NCI-H2029 treated with DMSO at 0.1 percent for 48 hours (cell line): ENCODE measurements at regions not wholly inside any gene's neighbourhood (a gene's known extent, or its start where the extent isn't known, plus 50 kb on each side); places are given as distances from the start of the nearest gene placed in this dataset.
A peak's percentile ranks its signal among the peaks of the same experiment; 100 is the strongest.

ENCODE experiments used
- DNase-seq: peaks from one replicate; lab custom pipeline; 2025; lab: John Stamatoyannopoulos, UW

GRCh38 chr12:13503094-13503835 is 306.7 kb downstream of the EMP1 start:
- DNase-seq: no peak

- no peak for DNase-seq
Observed at GRCh38 chr12:13499008-13499407, 302.5 kb downstream of the EMP1 start.

GRCh38 chr12:13496111-13496510 is 299.6 kb downstream of the EMP1 start:
- DNase-seq: no peak

DNA sequence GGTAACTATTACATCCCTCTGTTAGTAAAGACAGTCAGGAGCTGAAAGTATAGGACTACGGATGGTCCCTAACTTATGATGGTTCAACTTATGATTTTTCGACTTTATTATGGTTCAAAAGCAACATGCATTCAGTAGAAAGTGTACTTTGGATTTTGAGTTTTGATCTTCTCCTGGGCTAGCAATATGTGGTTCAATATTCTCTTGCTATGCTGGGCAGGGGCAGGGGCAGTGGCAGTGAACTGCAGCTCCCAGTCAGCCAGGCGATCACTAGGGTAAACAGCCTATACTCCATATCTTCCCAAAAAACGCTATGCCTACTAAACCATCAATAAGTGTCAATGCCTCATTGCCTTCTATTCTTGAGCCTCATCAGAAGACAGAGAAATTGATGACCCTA is 292.7 kb downstream of the EMP1 start:
- DNase-seq: no peak

DNA sequence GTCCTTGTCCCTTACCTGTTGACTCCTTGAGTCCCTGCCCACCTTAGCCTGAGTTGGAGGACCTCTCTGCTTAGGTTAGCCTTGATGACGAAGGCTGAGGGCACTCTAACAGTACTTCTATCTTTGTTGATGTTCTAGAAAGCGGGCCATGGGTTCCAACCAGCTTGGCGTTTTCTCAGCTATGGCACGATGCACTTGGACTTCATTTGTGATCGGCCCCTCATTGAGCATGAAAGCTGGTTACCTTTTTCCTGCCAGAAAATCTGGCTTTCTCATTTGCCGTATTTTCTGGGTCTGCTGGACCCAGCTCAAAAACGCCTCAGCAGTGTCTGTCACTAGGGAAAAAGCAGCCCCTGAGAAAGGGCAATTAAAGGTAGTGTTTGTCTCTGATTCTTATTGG is 290.8 kb downstream of the EMP1 start:
- DNase-seq: no peak

GRCh38 chr12:13486794-13487193 is 290.3 kb downstream of the EMP1 start:
- no peak for DNase-seq

DNA sequence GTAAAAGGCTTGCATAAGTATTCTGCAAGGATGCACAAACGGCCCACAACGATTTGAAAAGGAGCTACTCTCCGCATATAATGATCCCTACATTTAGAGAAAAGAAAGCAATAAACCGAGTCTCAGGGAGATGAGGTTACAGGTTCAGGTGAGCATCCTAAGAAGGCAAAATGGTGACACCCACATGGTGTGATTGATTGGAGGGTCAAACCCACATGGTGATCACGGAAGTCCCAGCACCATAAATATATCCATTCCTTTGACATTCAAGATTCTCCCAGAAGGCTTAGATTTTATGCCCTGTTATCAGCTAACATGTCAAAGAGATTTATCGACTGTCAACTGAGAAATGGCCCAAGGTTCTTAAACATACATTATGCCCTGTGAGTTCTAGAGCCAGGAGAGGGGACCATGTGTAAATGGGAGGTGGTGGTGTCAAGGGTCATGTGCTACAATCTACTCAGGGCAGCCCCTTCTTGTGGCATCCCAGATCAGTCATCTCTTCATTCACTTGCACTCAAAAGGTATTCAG is 282.2 kb downstream of the EMP1 start:
- no peak for DNase-seq

- no peak for DNase-seq
Observed at GRCh38 chr12:13474381-13474780, 277.9 kb downstream of the EMP1 start.

GRCh38 chr12:13472690-13473089 is 276.2 kb downstream of the EMP1 start:
- no peak for DNase-seq

- DNase-seq: no peak
Observed at GRCh38 chr12:13471471-13471870, 274.9 kb downstream of the EMP1 start.

DNA sequence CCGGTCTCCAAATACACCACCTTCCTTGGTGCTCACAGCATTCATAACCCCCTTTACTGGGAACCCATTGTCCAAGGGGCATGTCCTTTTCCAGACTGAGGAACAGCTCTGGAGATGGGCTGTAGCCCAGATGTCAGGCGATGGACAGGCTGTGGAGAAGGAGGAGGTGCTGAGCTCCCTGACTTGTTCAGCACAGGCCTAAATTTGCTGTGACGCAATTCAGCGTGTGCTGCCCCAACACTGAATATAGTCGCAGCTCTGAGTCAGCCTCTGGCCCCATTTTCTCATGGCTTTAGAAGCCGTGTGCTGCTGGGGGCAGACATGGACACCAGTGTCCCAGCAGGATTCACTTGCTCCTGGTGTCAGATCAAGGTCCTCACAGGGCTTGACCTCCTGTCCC is 269.1 kb downstream of the EMP1 start:
- DNase-seq: no peak

DNA sequence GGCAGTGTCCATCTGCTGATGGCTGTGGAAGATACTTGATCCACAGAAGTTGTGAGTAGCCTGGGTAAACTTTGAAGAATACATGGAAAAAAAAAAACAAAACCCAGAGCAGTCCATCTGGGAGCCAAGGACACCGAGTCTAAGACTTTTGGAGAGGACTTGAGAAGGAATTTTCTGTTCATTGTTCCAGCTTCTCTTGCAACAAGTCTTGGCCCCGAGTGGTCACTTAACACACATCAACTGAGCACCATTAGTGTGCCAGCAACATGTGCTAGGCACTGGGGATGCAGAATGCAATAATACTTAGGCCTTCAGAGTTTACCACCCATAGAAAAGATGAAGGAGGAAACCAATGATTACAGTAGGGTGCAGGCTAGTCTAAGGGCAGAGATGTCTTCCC is 266.7 kb downstream of the EMP1 start:
- DNase-seq: no peak

GRCh38 chr12:13462450-13462849 is 265.9 kb downstream of the EMP1 start:
- no peak for DNase-seq

DNA sequence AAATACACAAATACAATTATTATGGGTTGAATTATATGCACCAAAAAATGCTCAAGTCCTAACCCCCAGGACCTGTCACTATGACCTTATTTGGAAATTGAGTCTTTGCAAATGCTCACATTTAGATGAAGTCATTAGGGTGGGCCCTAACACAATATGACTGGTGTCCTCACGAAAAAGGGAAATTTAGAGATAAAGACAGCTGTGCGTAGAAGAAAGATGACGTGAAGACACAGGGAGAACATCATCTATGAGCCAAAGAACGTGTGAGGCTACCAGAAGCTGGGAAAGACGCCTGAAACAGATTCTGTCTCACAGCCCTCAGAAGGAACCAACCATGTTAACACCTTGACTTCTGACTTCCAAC is 259.2 kb downstream of the EMP1 start:
- DNase-seq: no peak

- DNase-seq: peak; percentile 29
Observed at GRCh38 chr12:13454991-13455777, 258.7 kb downstream of the EMP1 start.

DNA sequence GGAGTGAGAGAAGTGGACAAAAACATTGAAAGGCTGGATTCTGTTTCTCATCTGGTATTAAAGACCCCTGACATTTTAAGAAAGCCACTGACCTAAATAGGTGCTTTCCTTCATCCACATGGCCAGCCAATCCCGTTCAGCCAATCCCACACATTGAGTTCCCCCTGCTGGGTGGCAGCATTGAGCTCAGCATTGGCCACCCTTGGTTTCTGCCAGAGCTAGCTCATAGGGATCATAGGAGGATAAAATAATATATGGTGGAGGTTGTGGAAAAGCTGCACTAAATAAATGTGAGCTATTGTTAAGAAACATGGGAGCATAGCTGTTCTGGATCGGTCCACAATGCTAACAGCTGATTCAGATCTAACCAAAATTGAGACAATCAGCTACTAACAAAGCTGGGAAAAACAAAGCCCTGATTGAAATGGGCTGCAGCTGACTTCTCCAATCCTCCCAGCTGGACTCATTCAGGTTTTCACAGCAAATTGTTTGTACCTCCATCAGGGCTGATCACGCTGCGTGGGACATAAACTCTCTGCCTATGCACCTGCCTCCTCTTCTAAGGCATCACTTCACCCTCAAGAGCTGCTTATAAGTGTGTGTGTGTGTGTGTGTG is 256.5 kb downstream of the EMP1 start:
- DNase-seq: no peak

DNA sequence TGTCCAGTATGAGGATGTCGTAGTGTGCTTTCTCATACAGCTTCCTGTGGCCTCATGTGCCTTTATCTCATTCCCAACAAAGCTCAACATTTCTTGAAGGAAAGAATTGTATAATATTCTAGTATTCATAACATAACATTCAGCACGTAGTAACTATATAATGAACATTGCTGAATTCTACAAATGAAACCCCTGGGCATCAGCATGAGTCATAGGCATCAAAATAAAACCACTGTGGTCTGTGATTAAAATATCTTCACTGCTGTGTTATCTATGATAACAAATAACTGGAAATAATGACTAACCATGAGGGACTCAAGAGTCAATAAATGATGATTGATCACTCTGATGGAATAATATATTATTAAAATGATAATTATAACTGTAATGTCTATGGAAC is 255.2 kb downstream of the EMP1 start:
- no peak for DNase-seq

GRCh38 chr12:13450231-13451080 is 253.9 kb downstream of the EMP1 start:
- DNase-seq: no peak

- DNase-seq: no peak
Observed at GRCh38 chr12:13444076-13444475, 247.6 kb downstream of the EMP1 start.

DNA sequence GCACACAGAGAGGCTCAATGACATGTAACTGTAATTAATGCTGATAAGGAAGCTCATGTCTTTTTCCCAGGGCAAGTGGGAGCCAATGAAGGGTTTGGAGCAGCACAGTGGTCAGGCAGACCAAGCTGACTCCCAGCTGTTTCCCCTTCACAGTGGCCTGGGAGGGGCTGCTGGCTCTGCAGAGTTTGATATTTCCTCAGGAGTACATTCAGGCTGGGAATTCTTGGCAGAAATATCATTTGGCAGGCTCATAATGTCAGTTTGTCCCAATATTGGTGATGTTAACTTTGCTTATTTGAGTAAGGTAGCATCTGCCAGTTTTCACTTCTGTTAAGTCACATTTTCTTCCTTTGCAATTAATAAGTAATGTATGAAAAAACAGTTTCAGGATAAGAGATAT is 247.0 kb downstream of the EMP1 start:
- no peak for DNase-seq

DNA sequence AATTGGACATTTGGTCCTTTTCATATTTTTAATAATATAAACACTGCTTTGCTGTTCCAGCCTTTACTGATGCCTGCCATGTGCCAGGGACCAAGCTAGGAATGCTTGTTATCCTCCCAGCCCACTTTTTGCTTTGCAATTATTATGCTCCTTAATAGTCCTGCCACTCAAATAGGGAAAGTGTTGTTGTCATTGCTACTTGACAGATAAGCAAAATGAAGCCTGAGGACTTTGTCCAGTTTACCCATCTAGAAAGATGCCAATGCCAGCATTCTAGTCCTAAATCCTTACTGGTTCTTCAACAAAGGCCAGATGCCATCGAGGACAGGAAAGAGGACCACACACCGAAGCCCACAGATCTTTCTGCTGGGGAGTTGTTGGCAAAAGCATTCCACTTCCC is 246.5 kb downstream of the EMP1 start:
- DNase-seq: no peak

- DNase-seq: no peak
Observed at GRCh38 chr12:13442457-13442856, 245.9 kb downstream of the EMP1 start.
